HG02943 (cell line): ENCODE measurements at regions not wholly inside any gene's neighbourhood (a gene's known extent, or its start where the extent isn't known, plus 50 kb on each side); places are given as distances from the start of the nearest gene placed in this dataset.

Experiments
- ATAC-seq: cut with Tn5 transposase; IDR thresholded peaks from one replicate; pipeline ENCODE4 v1.9.1; 2021; ENCODE audit warnings: mild to moderate bottlenecking, low read depth, moderate library complexity; ENCODE audit not compliant: unreplicated experiment

- ATAC-seq = no peak
Measured at GRCh38 chr20:23212011-23212410, 125.9 kb upstream of the CD93 start.

GRCh38 chr20:23211164-23211563 is 125.0 kb upstream of the CD93 start:
- ATAC-seq = no peak

- no peak for ATAC-seq
Measured at GRCh38 chr20:23207826-23208540, 121.9 kb upstream of the CD93 start.

GRCh38 chr20:23206995-23207394 is 120.9 kb upstream of the CD93 start:
- no peak for ATAC-seq

- ATAC-seq = no peak
Measured at GRCh38 chr20:23206061-23206460, 119.9 kb upstream of the CD93 start.

GRCh38 chr20:23205611-23206041 is 119.5 kb upstream of the CD93 start:
- ATAC-seq = no peak

GRCh38 chr20:23205211-23205610 is 119.1 kb upstream of the CD93 start:
- no peak for ATAC-seq

- ATAC-seq = no peak
Measured at GRCh38 chr20:23203951-23204730, 118.0 kb upstream of the CD93 start.

- ATAC-seq = no peak
Measured at GRCh38 chr20:23203310-23203709, 117.2 kb upstream of the CD93 start.

GRCh38 chr20:23201658-23202057 is 115.5 kb upstream of the CD93 start:
- ATAC-seq = no peak

GRCh38 chr20:23200914-23201313 is 114.8 kb upstream of the CD93 start:
- ATAC-seq = no peak

GRCh38 chr20:23200413-23200812 is 114.3 kb upstream of the CD93 start:
- no peak for ATAC-seq

GRCh38 chr20:23199356-23199755 is 113.2 kb upstream of the CD93 start:
- ATAC-seq = no peak

GRCh38 chr20:23198815-23199214 is 112.7 kb upstream of the CD93 start:
- no peak for ATAC-seq

- no peak for ATAC-seq
Measured at GRCh38 chr20:23197836-23198235, 111.7 kb upstream of the CD93 start.

- ATAC-seq = no peak
Measured at GRCh38 chr20:23195636-23196035, 109.5 kb upstream of the CD93 start.

- ATAC-seq = no peak
Measured at GRCh38 chr20:23193801-23194384, 107.8 kb upstream of the CD93 start.

GRCh38 chr20:23192469-23192868 is 106.3 kb upstream of the CD93 start:
- ATAC-seq = no peak

GRCh38 chr20:23190557-23190956 is 104.4 kb upstream of the CD93 start:
- no peak for ATAC-seq

GRCh38 chr20:23189854-23190253 is 103.7 kb upstream of the CD93 start:
- no peak for ATAC-seq

- ATAC-seq = no peak
Measured at GRCh38 chr20:23189341-23189740, 103.2 kb upstream of the CD93 start.
